Stimulated activated CD4-positive, alpha-beta T cell treated with anti-CD3 and anti-CD28 coated beads, Interleukin-12 subunit alpha, Interleukin-12 subunit beta, amount 100 ng/mL, for 4 hours (primary cell): ENCODE measurements at regions not wholly inside any gene's neighbourhood (a gene's known extent, or its start where the extent isn't known, plus 50 kb on each side); places are given as distances from the start of the nearest gene placed in this dataset.
"Not testable (repeated sequence)": the region's sequence is repeated elsewhere in the genome, so short reads cannot be mapped to it uniquely, and the experiment has no call there.

ENCODE experiments used
- DNase-seq: peaks from one replicate; pipeline ENCODE4 v3.0.0-alpha.2; 2020

DNA sequence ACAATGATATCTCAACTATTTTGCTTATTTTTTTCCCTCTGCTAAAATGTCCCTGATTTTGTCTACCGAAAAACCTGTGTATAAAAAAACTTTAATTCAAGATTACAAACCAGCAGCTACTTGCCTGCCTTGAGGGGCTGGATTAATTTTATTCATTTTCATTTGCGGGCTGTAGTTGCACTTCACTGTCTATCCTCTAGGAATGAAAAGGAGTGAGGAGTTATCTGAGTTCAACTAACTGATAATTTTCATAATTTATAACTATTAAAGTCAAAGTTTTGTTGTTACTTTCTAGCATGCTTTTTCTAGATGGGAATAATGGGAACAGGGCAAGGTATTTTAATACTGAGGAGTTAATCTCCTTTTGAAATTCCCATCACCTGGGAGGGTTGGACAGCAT is 50.3 kb upstream of the AGTPBP1 start:
- not testable (repeated sequence) for DNase-seq

DNA sequence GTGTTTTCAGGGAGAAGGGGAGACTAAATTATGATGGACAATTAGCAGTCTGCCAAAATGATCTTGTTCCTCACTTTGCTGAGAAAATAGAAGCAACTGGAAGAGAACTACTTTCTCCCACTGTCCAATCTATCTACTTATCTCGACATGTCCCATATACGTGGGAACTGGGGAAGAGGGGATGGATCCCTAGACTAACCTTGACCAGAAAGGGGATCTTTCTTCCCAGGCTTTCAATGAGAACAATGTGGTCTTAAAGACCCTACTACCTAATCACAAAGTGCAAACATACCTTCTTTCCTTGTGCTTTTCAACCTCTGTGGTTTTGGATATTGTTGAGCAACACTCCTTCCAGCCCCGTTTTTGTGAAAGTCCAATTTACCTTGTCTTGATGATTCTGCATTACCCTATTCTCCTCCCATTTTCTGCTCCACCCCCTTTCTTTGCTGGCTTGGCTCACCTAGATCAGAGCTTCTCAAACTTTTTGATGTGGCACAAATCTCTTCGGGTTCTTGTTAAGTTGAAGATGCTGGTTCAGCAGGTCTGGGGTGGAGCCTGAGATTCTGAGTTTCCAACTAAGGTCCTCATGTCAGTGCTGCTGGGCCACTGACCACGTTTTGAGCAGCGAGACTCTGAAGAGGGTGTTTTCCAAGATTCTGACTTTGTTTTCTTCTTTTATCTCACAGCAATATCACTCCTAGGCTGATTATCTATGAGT is 61.4 kb upstream of the AGTPBP1 start:
- DNase-seq: not testable (repeated sequence)

GRCh38 chr9:85804847-85805133 is 63.0 kb upstream of the AGTPBP1 start:
- not testable (repeated sequence) for DNase-seq

DNA sequence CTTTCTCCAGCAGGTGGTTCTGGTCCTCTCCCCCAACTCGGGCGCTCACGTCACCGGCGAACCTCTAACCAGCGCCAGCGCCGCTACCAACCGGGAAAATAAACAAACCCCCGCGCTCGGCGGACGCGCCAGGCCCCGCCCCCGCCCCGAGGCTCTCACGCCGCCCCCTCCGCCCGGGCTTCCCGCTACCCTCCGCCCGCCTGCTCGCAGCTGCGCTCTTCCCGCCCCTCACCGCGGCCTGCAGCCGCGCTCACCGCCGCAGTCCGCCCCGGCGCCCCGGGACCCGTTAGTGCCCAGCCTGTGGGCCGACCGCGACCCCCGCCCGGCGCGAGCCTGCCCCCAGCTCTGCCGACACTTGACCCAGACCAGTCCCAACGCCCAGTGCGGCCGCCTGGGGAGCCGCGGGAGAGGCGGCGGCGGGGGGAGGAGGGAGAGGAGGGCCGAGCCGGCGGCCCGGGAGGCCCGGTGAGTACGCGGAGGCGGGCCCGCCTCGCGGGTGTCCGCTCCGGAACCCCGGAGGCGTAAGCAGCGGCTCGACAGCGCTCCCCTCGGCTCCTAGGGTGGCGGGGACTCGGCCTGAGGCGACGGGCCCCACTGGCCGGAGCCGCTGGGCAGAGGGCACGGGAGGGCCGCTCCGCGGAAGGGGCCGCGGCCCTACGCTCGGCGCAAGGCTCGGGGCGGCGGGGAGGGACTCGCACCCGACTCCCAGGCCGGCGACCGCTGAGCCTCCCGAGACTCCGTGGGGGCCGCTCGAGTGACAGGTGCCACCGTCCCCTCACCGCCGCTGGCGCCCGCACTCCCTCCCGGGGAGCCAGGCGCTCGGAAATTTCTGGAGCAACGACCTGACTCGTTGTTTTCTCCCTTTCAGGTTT is 63.6 kb upstream of the AGTPBP1 start:
- DNase-seq: peak; percentile 65

DNA sequence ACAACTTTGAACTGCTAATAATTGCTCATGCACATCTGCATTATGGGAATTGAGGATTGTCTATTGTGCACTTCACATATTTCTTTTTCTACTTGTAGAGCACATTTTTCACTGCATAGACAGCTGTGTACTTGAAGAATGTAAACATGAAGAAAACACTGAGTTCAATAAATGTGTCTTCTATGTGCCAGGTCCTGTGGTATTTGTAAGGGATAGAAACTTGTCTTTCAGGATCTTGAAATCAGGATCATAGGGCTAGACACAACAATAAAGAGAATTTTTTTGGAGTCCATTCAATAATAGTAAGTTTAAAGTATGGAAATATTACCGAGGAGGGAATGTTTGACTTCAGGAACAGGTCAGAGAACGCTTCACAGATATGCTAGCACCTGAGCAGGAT is 66.6 kb upstream of the AGTPBP1 start:
- DNase-seq: not testable (repeated sequence)

GRCh38 chr9:85813388-85813787 is 71.6 kb upstream of the AGTPBP1 start:
- not testable (repeated sequence) for DNase-seq

GRCh38 chr9:85814800-85815199 is 73.0 kb upstream of the AGTPBP1 start:
- DNase-seq: not testable (repeated sequence)

DNA sequence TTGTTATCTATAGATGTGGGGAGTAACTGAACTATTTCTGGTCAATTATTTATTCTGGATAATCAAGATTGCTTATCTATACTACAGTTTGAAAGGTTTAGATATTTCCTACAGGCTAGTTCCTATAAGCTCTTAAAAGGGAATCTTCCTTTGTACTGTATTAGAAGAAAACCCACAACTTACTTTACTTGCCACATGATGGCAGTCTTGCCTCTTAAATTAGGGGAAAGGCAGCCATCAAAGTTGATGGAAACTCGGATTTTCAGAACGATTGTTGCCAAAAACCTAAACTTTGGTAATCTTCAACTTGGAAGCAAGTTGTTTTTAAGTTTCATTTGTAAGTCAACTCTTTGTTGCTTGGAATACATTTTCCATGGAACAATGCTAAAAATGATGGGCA is 77.2 kb upstream of the AGTPBP1 start:
- not testable (repeated sequence) for DNase-seq

- not testable (repeated sequence) for DNase-seq
Observed at GRCh38 chr9:85820598-85820997, 78.8 kb upstream of the AGTPBP1 start.

- not testable (repeated sequence) for DNase-seq
Observed at GRCh38 chr9:85824949-85825348, 83.2 kb upstream of the AGTPBP1 start.

- DNase-seq: not testable (repeated sequence)
Observed at GRCh38 chr9:85834591-85834990, 92.8 kb upstream of the AGTPBP1 start.

DNA sequence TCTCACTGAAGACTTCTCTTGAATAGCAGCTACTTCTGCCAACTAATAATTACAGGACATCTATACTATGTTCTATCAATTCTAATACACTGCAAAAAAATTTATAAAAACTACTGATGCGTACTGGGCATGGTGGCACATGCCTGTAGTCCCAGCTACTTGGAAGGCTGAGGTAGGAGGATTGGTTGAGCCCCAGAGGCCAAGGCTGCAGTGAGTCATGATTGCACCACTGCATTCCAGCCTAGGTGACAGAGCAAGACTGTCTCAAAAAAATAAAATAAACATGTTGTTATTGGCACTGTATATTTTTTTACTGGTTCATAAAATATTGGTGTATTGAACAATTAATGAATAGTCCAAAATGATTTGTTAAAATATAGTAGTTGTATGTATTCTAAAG is 97.0 kb upstream of the NAA35 start:
- not testable (repeated sequence) for DNase-seq

- not testable (repeated sequence) for DNase-seq
Observed at GRCh38 chr9:85847782-85848181, 93.2 kb upstream of the NAA35 start.

- DNase-seq: no peak
Observed at GRCh38 chr9:85858056-85858750, 82.7 kb upstream of the NAA35 start.

DNA sequence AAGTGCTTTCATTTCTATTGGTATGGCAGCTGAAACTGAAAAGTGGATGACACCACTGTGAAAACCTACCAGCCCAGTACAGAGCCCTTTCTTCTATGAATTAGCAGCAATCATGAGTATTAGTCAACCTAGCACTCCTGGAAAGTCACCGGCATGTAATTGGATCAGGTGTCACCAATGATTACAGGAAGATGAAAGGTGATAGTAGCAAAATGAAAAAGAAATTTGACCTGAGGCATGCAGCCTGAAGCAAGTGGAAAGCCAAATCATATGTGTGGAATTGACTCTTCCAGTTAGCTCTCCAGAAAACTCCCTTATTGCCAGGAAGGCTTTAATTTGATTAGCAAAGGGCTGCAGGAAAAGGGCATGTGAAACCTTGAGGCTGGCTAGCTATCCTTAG is 81.2 kb upstream of the NAA35 start:
- DNase-seq: no peak

- DNase-seq: not testable (repeated sequence)
Observed at GRCh38 chr9:85861882-85862281, 79.1 kb upstream of the NAA35 start.

DNA sequence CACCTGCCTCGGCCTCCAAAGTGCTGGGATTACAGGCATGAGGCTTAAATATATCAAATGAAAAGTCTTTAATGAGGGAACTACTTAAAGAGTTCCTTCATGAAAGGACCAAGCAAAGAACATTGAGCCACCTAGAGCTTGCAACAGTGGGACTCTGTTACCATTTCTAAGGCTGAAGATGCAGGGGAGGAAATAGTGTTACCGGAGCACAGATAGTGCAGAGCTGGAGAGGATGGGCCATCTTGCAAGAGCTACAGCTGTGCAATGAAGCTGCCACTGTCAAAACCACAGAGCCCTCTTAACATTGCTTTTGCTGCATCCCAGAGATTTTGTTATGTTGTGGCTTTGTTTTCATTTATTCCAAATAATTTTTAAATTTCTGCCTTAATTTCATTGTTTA is 77.1 kb upstream of the NAA35 start:
- no peak for DNase-seq

- no peak for DNase-seq
Observed at GRCh38 chr9:85871008-85871407, 69.9 kb upstream of the NAA35 start.

GRCh38 chr9:85871683-85872082 is 69.3 kb upstream of the NAA35 start:
- DNase-seq: not testable (repeated sequence)

GRCh38 chr9:85872463-85872862 is 68.5 kb upstream of the NAA35 start:
- no peak for DNase-seq

DNA sequence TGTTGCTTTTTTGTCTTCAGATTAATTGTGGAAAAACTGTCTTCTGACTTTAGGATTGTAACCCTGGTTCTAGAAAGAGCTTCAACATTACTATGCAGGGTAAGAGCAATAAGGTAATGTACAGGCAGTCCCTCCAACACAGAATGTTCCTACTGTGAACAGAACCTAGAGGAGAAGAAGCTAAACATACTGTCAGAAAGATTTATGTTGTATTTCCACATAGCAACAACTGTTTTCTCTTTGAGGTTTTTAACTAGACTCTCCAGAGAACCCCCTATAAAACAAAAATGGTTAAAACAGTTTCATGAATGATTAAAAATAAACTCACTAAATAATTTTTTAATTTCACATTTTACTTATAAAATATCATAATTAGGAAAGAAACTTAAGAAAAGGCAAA is 64.3 kb upstream of the NAA35 start:
- DNase-seq: no peak

DNA sequence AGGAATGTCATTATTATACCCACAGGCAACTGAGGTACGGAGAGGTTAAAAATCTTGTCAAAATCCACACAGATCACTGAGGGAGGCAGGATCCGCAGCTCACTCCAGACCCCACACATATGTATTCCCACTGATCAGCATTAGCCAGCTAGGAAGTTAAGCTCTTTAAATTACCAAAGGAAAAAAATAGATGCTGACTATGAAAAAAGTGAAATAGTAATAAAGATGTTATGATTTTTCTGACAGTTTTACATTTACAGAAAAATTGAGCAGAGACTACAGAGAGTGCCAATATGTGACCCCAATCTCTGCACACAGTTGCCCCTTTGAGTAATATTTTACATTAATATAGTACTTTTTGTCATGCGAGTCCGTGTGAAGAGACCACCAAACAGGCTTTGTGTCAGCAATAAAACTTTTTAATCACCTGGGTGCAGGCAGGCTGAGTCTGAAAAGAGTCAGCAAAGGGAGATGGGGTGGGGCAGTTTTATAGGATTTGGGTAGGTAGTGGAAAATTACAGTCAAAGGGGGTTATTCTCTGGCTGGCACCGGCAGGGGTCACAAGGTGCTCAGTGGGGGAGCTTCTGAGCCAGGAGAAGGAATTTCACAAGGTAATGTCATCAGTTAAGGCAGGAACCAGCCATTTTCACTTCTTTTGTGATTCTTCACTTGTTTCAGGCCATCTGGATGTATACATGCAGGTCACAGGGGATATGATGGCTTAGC is 61.9 kb upstream of the NAA35 start:
- DNase-seq: not testable (repeated sequence)

DNA sequence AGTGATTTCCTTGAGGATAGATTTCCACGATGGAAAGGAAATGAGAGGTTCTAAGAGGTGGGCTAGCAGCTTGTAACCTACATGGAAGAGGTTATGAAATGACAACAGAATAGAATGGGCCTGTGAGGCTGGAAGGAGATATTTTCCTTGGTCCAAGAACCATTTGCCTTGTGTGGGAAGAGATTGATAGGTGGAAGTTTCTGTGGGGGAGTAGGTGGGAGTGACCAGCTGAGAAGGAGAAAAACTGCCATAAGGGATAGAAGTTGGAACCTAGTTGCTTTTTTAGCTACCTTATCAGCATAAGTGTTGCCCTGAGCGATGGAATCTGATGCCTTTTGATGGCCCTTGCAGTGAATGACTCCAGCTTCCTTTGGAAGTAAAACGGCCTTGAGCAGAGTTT is 60.4 kb upstream of the NAA35 start:
- not testable (repeated sequence) for DNase-seq
